ENCODE measurements at regions not wholly inside any gene's neighbourhood (a gene's known extent, or its start where the extent isn't known, plus 50 kb on each side); places are given as distances from the start of the nearest gene placed in this dataset.

- DNase-seq (ENCODE audit: low spot score in 2 of 2) (no peak), ATAC-seq (replicated peaks; ENCODE audit: extremely low read depth, poor library complexity, severe bottlenecking) (no peak)
- Mint-ChIP-seq H3K36me3 (ENCODE audit: insufficient read depth) (no peaks in the 10 kb centered on the region), H3K9me3 (no peaks in the 10 kb centered on the region), H3K27me3 (peaks cover 26% of the 10 kb centered on the region), H3K4me3 (no peak overlapping the region), H3K27ac (ENCODE audit: low read depth) (no peak overlapping the region), H3K4me1 (no peaks in the 10 kb centered on the region)
Measured at GRCh38 chr6:159487636-159488035, 205.4 kb downstream of the SOD2 start.

- Mint-ChIP-seq H3K36me3 (ENCODE audit: insufficient read depth) (no peaks in the 10 kb centered on the region), H3K9me3 (no peaks in the 10 kb centered on the region), H3K4me3 (no peak overlapping the region), H3K4me1 (no peaks in the 10 kb centered on the region), H3K27ac (ENCODE audit: low read depth) (no peak overlapping the region), H3K27me3 (peaks cover 35% of the 10 kb centered on the region)
- no peak for DNase-seq (ENCODE audit: low spot score in 2 of 2)
- ATAC-seq (replicated peaks; ENCODE audit: extremely low read depth, poor library complexity, severe bottlenecking) = no peak
Measured at GRCh38 chr6:159483259-159483658, 209.8 kb downstream of the SOD2 start.

GRCh38 chr6:159481897-159482296 lies 211.1 kb downstream of the SOD2 start:
- DNase-seq (ENCODE audit: low spot score in 2 of 2) (no peak), ATAC-seq (replicated peaks; ENCODE audit: extremely low read depth, poor library complexity, severe bottlenecking) (no peak)
- Mint-ChIP-seq H3K27ac (ENCODE audit: low read depth) (no peak overlapping the region), H3K4me1 (no peaks in the 10 kb centered on the region), H3K9me3 (no peaks in the 10 kb centered on the region), H3K36me3 (ENCODE audit: insufficient read depth) (no peaks in the 10 kb centered on the region), H3K27me3 (peaks cover 35% of the 10 kb centered on the region), H3K4me3 (no peak overlapping the region)

- H3K9me3 Mint-ChIP-seq = no peaks in the 10 kb centered on the region
- peaks cover 35% of the 10 kb centered on the region for H3K27me3 Mint-ChIP-seq
- DNase-seq (ENCODE audit: low spot score in 2 of 2) (no peak), ATAC-seq (replicated peaks; ENCODE audit: extremely low read depth, poor library complexity, severe bottlenecking) (no peak)
- H3K4me3 Mint-ChIP-seq = no peak overlapping the region
- H3K27ac Mint-ChIP-seq (ENCODE audit: low read depth) = no peak overlapping the region
- no peaks in the 10 kb centered on the region for H3K4me1 Mint-ChIP-seq
- no peaks in the 10 kb centered on the region for H3K36me3 Mint-ChIP-seq (ENCODE audit: insufficient read depth)
Measured at GRCh38 chr6:159480471-159480870, 212.6 kb downstream of the SOD2 start.

- Mint-ChIP-seq H3K9me3 (no peaks in the 10 kb centered on the region), H3K36me3 (ENCODE audit: insufficient read depth) (no peaks in the 10 kb centered on the region)
Measured at GRCh38 chr6:159479146-159479545, 213.9 kb downstream of the SOD2 start.

GRCh38 chr6:159473475-159474263 lies 219.4 kb downstream of the SOD2 start:
- no peak for DNase-seq (ENCODE audit: low spot score in 2 of 2)
- no peaks in the 10 kb centered on the region for H3K4me1 Mint-ChIP-seq

More at GRCh38 chr6:159479146-159479545, 213.9 kb downstream of the SOD2 start:
- DNase-seq (ENCODE audit: low spot score in 2 of 2) (no peak), ATAC-seq (replicated peaks; ENCODE audit: extremely low read depth, poor library complexity, severe bottlenecking) (no peak)
- H3K27ac Mint-ChIP-seq (ENCODE audit: low read depth) = no peak overlapping the region
- no peak overlapping the region for H3K4me3 Mint-ChIP-seq
- H3K4me1 Mint-ChIP-seq = no peaks in the 10 kb centered on the region
- peaks cover 35% of the 10 kb centered on the region for H3K27me3 Mint-ChIP-seq

GRCh38 chr6:159470397-159470796 lies 222.6 kb downstream of the SOD2 start:
- peaks cover 74% of the 10 kb centered on the region for H3K27me3 Mint-ChIP-seq
- H3K36me3 Mint-ChIP-seq (ENCODE audit: insufficient read depth) = no peaks in the 10 kb centered on the region
- H3K4me3 Mint-ChIP-seq = no peak overlapping the region
- ATAC-seq (replicated peaks; ENCODE audit: extremely low read depth, poor library complexity, severe bottlenecking) (no peak), DNase-seq (ENCODE audit: low spot score in 2 of 2) (no peak)
- H3K9me3 Mint-ChIP-seq = no peaks in the 10 kb centered on the region
- H3K27ac Mint-ChIP-seq (ENCODE audit: low read depth) = no peak overlapping the region
- peaks cover 6% of the 10 kb centered on the region for H3K4me1 Mint-ChIP-seq

More at GRCh38 chr6:159473475-159474263, 219.4 kb downstream of the SOD2 start:
- Mint-ChIP-seq H3K27ac (ENCODE audit: low read depth) (no peak overlapping the region), H3K36me3 (ENCODE audit: insufficient read depth) (no peaks in the 10 kb centered on the region), H3K27me3 (peaks cover 46% of the 10 kb centered on the region), H3K4me3 (no peak overlapping the region), H3K9me3 (no peaks in the 10 kb centered on the region)
- ATAC-seq (replicated peaks; ENCODE audit: extremely low read depth, poor library complexity, severe bottlenecking) = no peak

- ATAC-seq (replicated peaks; ENCODE audit: extremely low read depth, poor library complexity, severe bottlenecking) (no peak), DNase-seq (ENCODE audit: low spot score in 2 of 2) (no peak)
- no peaks in the 10 kb centered on the region for H3K9me3 Mint-ChIP-seq
- H3K36me3 Mint-ChIP-seq (ENCODE audit: insufficient read depth) = no peaks in the 10 kb centered on the region
- H3K4me1 Mint-ChIP-seq = peaks cover 6% of the 10 kb centered on the region
- no peak overlapping the region for H3K4me3 Mint-ChIP-seq
- peaks cover 74% of the 10 kb centered on the region for H3K27me3 Mint-ChIP-seq
- H3K27ac Mint-ChIP-seq (ENCODE audit: low read depth) = no peak overlapping the region
Measured at GRCh38 chr6:159469443-159469842, 223.6 kb downstream of the SOD2 start.

- ATAC-seq (replicated peaks; ENCODE audit: extremely low read depth, poor library complexity, severe bottlenecking) (no peak), DNase-seq (ENCODE audit: low spot score in 2 of 2) (no peak)
- no peaks in the 10 kb centered on the region for H3K36me3 Mint-ChIP-seq (ENCODE audit: insufficient read depth)
- peaks cover 6% of the 10 kb centered on the region for H3K4me1 Mint-ChIP-seq
- H3K27ac Mint-ChIP-seq (ENCODE audit: low read depth) = no peak overlapping the region
- no peak overlapping the region for H3K4me3 Mint-ChIP-seq
- peaks cover 74% of the 10 kb centered on the region for H3K27me3 Mint-ChIP-seq
- no peaks in the 10 kb centered on the region for H3K9me3 Mint-ChIP-seq
Measured at GRCh38 chr6:159468994-159469393, 224.0 kb downstream of the SOD2 start.

- Mint-ChIP-seq H3K36me3 (ENCODE audit: insufficient read depth) (no peaks in the 10 kb centered on the region), H3K9me3 (no peaks in the 10 kb centered on the region), H3K4me1 (peaks cover 6% of the 10 kb centered on the region), H3K4me3 (no peak overlapping the region), H3K27me3 (peaks cover 63% of the 10 kb centered on the region), H3K27ac (ENCODE audit: low read depth) (no peak overlapping the region)
- DNase-seq (ENCODE audit: low spot score in 2 of 2) = no peak
- no peak for ATAC-seq (replicated peaks; ENCODE audit: extremely low read depth, poor library complexity, severe bottlenecking)
Measured at GRCh38 chr6:159467473-159468041, 225.5 kb downstream of the SOD2 start.

GRCh38 chr6:159466926-159467325 lies 226.1 kb downstream of the SOD2 start:
- H3K4me1 Mint-ChIP-seq = peaks cover 6% of the 10 kb centered on the region
- no peaks in the 10 kb centered on the region for H3K36me3 Mint-ChIP-seq (ENCODE audit: insufficient read depth)
- no peak for DNase-seq (ENCODE audit: low spot score in 2 of 2)
- H3K27ac Mint-ChIP-seq (ENCODE audit: low read depth) = no peak overlapping the region
- no peaks in the 10 kb centered on the region for H3K9me3 Mint-ChIP-seq
- no peak overlapping the region for H3K4me3 Mint-ChIP-seq
- peaks cover 57% of the 10 kb centered on the region for H3K27me3 Mint-ChIP-seq
- no peak for ATAC-seq (replicated peaks; ENCODE audit: extremely low read depth, poor library complexity, severe bottlenecking)

- H3K36me3 Mint-ChIP-seq (ENCODE audit: insufficient read depth) = no peaks in the 10 kb centered on the region
- no peaks in the 10 kb centered on the region for H3K9me3 Mint-ChIP-seq
- H3K27ac Mint-ChIP-seq (ENCODE audit: low read depth) = no peak overlapping the region
Measured at GRCh38 chr6:159464816-159465215, 228.2 kb downstream of the SOD2 start.

GRCh38 chr6:159463119-159463829 lies 229.8 kb downstream of the SOD2 start:
- no peaks in the 10 kb centered on the region for H3K36me3 Mint-ChIP-seq (ENCODE audit: insufficient read depth)
- H3K4me1 Mint-ChIP-seq = peaks cover 6% of the 10 kb centered on the region
- DNase-seq (ENCODE audit: low spot score in 2 of 2) (no peak), ATAC-seq (replicated peaks; ENCODE audit: extremely low read depth, poor library complexity, severe bottlenecking) (no peak)
- H3K9me3 Mint-ChIP-seq = no peaks in the 10 kb centered on the region
- H3K27me3 Mint-ChIP-seq = peaks cover 41% of the 10 kb centered on the region
- no peak overlapping the region for H3K27ac Mint-ChIP-seq (ENCODE audit: low read depth)
- no peak overlapping the region for H3K4me3 Mint-ChIP-seq

More at GRCh38 chr6:159464816-159465215, 228.2 kb downstream of the SOD2 start:
- H3K27me3 Mint-ChIP-seq = peaks cover 54% of the 10 kb centered on the region
- ATAC-seq (replicated peaks; ENCODE audit: extremely low read depth, poor library complexity, severe bottlenecking) (no peak), DNase-seq (ENCODE audit: low spot score in 2 of 2) (no peak)
- no peak overlapping the region for H3K4me3 Mint-ChIP-seq
- H3K4me1 Mint-ChIP-seq = peaks cover 6% of the 10 kb centered on the region

Data from central memory CD8-positive, alpha-beta T cell (primary cell).